ENCODE measurements at regions not wholly inside any gene's neighbourhood (a gene's known extent, or its start where the extent isn't known, plus 50 kb on each side); places are given as distances from the start of the nearest gene placed in this dataset.

GRCh38 chr15:67944010-67944641, 104.3 kb upstream of the RNU6-1 start:
- Histone ChIP-seq H3F3A (ENCODE audit: insufficient read depth) (no peaks in the 10 kb centered on the region), H3K9me3 (ENCODE audit: insufficient read depth, low read length) (no peaks in the 10 kb centered on the region), H4K20me1 (ENCODE audit: low read depth, low read length) (no peaks in the 10 kb centered on the region), H3K9ac (ENCODE audit: low read length) (no peak overlapping the region), H3K36me3 (ENCODE audit: low read length) (no peaks in the 10 kb centered on the region), H3K9me2 (replicated peaks; ENCODE audit: insufficient read depth, low read length) (no peaks in the 10 kb centered on the region), H3K27me3 (ENCODE audit: low read length) (no peaks in the 10 kb centered on the region), H2AFZ (ENCODE audit: low read depth, low read length, severe bottlenecking) (no peak overlapping the region), H3K27ac (ENCODE audit: low read depth, low read length) (no peak overlapping the region), H3K4me2 (ENCODE audit: low read depth, low read length, poor library complexity, severe bottlenecking) (no peak overlapping the region), H3K79me2 (ENCODE audit: insufficient read depth, low read length) (no peaks in the 10 kb centered on the region), H3K4me3 (ENCODE audit: insufficient read depth, low read length, poor library complexity, severe bottlenecking) (no peak overlapping the region)
- TF ChIP-seq EZH2phosphoT487 (conservative IDR thresholded peaks at IDR 0.05; ENCODE audit: low read length) (no peak), CTCF (IDR thresholded peaks at IDR 0.05; ENCODE audit: insufficient read depth, low read length, poor library complexity, severe bottlenecking) (no peak)

GRCh38 chr15:67945131-67945530, 105.3 kb upstream of the RNU6-1 start:
- no peaks in the 10 kb centered on the region for H3K79me2 ChIP-seq (ENCODE audit: insufficient read depth, low read length)
- no peak overlapping the region for H2AFZ ChIP-seq (ENCODE audit: low read depth, low read length, severe bottlenecking)
- no peaks in the 10 kb centered on the region for H3K9me2 ChIP-seq (replicated peaks; ENCODE audit: insufficient read depth, low read length)
- H3K9ac ChIP-seq (ENCODE audit: low read length): no peak overlapping the region
- H3K27ac ChIP-seq (ENCODE audit: low read depth, low read length): no peak overlapping the region
- no peaks in the 10 kb centered on the region for H3K27me3 ChIP-seq (ENCODE audit: low read length)
- no peaks in the 10 kb centered on the region for H3K36me3 ChIP-seq (ENCODE audit: low read length)
- no peak overlapping the region for H3K4me3 ChIP-seq (ENCODE audit: insufficient read depth, low read length, poor library complexity, severe bottlenecking)
- H3F3A ChIP-seq (ENCODE audit: insufficient read depth): no peaks in the 10 kb centered on the region
- no peak overlapping the region for H3K4me2 ChIP-seq (ENCODE audit: low read depth, low read length, poor library complexity, severe bottlenecking)
- no peak for TF ChIP-seq CTCF (IDR thresholded peaks at IDR 0.05; ENCODE audit: insufficient read depth, low read length, poor library complexity, severe bottlenecking)
- TF ChIP-seq EZH2phosphoT487 (conservative IDR thresholded peaks at IDR 0.05; ENCODE audit: low read length): no peak
- no peaks in the 10 kb centered on the region for H4K20me1 ChIP-seq (ENCODE audit: low read depth, low read length)
- H3K9me3 ChIP-seq (ENCODE audit: insufficient read depth, low read length): no peaks in the 10 kb centered on the region

- Histone ChIP-seq H3K9ac (ENCODE audit: low read length) (no peak overlapping the region), H3K27ac (ENCODE audit: low read depth, low read length) (no peak overlapping the region), H3F3A (ENCODE audit: insufficient read depth) (no peaks in the 10 kb centered on the region), H3K27me3 (ENCODE audit: low read length) (no peaks in the 10 kb centered on the region), H3K79me2 (ENCODE audit: insufficient read depth, low read length) (no peaks in the 10 kb centered on the region), H2AFZ (ENCODE audit: low read depth, low read length, severe bottlenecking) (peak overlapping the region; percentile 44), H3K9me2 (replicated peaks; ENCODE audit: insufficient read depth, low read length) (no peaks in the 10 kb centered on the region), H3K4me2 (ENCODE audit: low read depth, low read length, poor library complexity, severe bottlenecking) (peak overlapping the region; percentile 21), H3K9me3 (ENCODE audit: insufficient read depth, low read length) (no peaks in the 10 kb centered on the region), H4K20me1 (ENCODE audit: low read depth, low read length) (no peaks in the 10 kb centered on the region), H3K4me3 (ENCODE audit: insufficient read depth, low read length, poor library complexity, severe bottlenecking) (no peak overlapping the region), H3K36me3 (ENCODE audit: low read length) (no peaks in the 10 kb centered on the region)
- no peak for TF ChIP-seq CTCF (IDR thresholded peaks at IDR 0.05; ENCODE audit: insufficient read depth, low read length, poor library complexity, severe bottlenecking)
- no peak for TF ChIP-seq EZH2phosphoT487 (conservative IDR thresholded peaks at IDR 0.05; ENCODE audit: low read length)
Observed at GRCh38 chr15:67945951-67946700, 106.3 kb upstream of the RNU6-1 start.

Data from SU-DHL-6 (cell line).